A673 (cell line): ENCODE measurements at regions not wholly inside any gene's neighbourhood (a gene's known extent, or its start where the extent isn't known, plus 50 kb on each side); places are given as distances from the start of the nearest gene placed in this dataset.

ENCODE experiments used
- BruUV-seq: library from RNA; stranded (reverse); fragments of 400-500 nt; replicated peaks from 2 replicates; lab custom pipeline; 2021; lab: Mats Ljungman, UMichigan
- CTCF ChIA-PET: fragments of 300-600 bp; sonication (Branson Sonifier 250); formaldehyde crosslinking; loops from one replicate; lab custom pipeline; 2022; ENCODE audit warnings: antibody characterized with exemption; lab: Charles Lee
- POLR2A ChIA-PET: fragments of 300-600 bp; sonication (Branson Sonifier 250); formaldehyde crosslinking; loops from one replicate; lab custom pipeline; 2022; ENCODE audit warnings: antibody characterized with exemption; ENCODE audit not compliant: low non-redundant PET; lab: Charles Lee
- DNase-seq: peaks from one replicate; pipeline ENCODE4 v3.0.0-alpha.2; 2015; ENCODE audit warnings: low spot score
- H3K27ac ChIP-seq: fragments of 200-600 bp; sonication (generic); 2 replicates; pipeline ENCODE4 v1.5.1; 2016; ENCODE audit warnings: mixed run types, low read depth, mild to moderate bottlenecking, mixed read lengths, antibody characterized with exemption, low read length; ENCODE audit not compliant: poor library complexity, severe bottlenecking
- H3K27me3 ChIP-seq: fragments of 200-600 bp; sonication (generic); replicated peaks from 2 replicates; pipeline ENCODE4 v1.6.1; 2017; ENCODE audit warnings: mixed run types, low read depth, mild to moderate bottlenecking, mixed read lengths, antibody characterized with exemption, low read length; ENCODE audit not compliant: insufficient read depth, poor library complexity
- H3K36me3 ChIP-seq: fragments of 200-600 bp; sonication (generic); 2 replicates; pipeline ENCODE4 v1.6.1; 2016; ENCODE audit warnings: mixed run types, mild to moderate bottlenecking, mixed read lengths, antibody characterized with exemption, low read length; ENCODE audit not compliant: insufficient read depth, poor library complexity, severe bottlenecking
- H3K4me1 ChIP-seq: fragments of 200-600 bp; sonication (generic); 2 replicates; pipeline ENCODE4 v1.6.1; 2017; ENCODE audit warnings: mixed run types, mild to moderate bottlenecking, mixed read lengths, antibody characterized with exemption, low read length; ENCODE audit not compliant: insufficient read depth, poor library complexity, severe bottlenecking
- H3K4me3 ChIP-seq: fragments of 200-600 bp; sonication (generic); 2 replicates; pipeline ENCODE4 v1.5.1; 2016; ENCODE audit warnings: low read depth, mixed run types, mild to moderate bottlenecking, mixed read lengths, low read length; ENCODE audit not compliant: poor library complexity, severe bottlenecking
- H3K9me3 ChIP-seq: fragments of 200-600 bp; sonication (generic); 2 replicates; pipeline ENCODE4 v1.6.1; 2016; ENCODE audit warnings: mixed run types, low read depth, mild to moderate bottlenecking, mixed read lengths, antibody characterized with exemption, low read length; ENCODE audit not compliant: poor library complexity, severe bottlenecking
- EZH2 ChIP-seq: fragments of 200-600 bp; sonication (generic); IDR thresholded peaks from 2 replicates; pipeline ENCODE4 v1.6.1; 2017; ENCODE audit warnings: borderline replicate concordance, low read depth, mild to moderate bottlenecking, mixed read lengths, antibody characterized with exemption, low read length; ENCODE audit not compliant: poor library complexity, severe bottlenecking
- intact Hi-C: fragments of 100-400 bp; cut with micrococcal nuclease; formaldehyde crosslinking; loops from one replicate; pipeline ENCODE4 v1.10.0; 2022; ENCODE audit not compliant: unreplicated experiment
- TF ChIP-seq, protein P1 (sequence below): fragments of 300-800, 200-600 bp; sonication (generic); conservative IDR thresholded peaks from 2 replicates; pipeline ENCODE4 v1.5.1; 2017; ENCODE audit warnings: low read depth, mild to moderate bottlenecking, antibody characterized with exemption, low read length, moderate library complexity, mixed read lengths

DNA sequence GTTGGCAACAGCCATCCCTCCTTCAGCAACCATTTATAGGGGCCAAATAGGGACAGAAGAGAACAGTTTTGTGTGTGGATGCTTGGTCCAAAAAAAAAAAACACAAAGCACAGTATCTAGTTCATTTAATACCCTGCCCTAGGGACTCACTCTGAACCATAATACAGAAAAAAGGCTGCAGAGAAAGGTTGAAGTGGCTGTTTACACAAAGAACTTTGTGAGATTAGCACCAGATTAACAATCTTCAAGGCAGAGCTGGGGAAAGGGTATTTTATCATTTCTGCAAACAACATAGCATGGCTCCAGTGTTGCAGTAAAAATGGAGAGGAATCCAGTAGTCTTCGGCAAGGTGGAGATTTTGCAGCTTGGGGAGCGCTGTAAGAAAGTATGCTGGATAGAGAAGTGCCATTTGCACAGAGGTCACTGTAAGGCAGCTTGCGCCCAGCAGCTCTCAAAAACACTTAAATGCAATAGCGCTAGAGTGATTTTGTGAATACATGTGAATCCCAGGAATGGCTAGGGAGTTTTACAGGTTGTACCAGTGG is 124.2 kb upstream of the PLEKHA5 start:
- CTCF ChIA-PET = no interaction called here
- no TSS peak for BruUV-seq
- Histone ChIP-seq H3K4me3 (no peak overlapping the region), H3K27me3 (no peaks in the 10 kb centered on the region), H3K36me3 (no peaks in the 10 kb centered on the region), H3K4me1 (no peaks in the 10 kb centered on the region), H3K9me3 (no peaks in the 10 kb centered on the region), H3K27ac (no peak overlapping the region)
- TF ChIP-seq EZH2 = no peak
- TF ChIP-seq, protein P1, sequence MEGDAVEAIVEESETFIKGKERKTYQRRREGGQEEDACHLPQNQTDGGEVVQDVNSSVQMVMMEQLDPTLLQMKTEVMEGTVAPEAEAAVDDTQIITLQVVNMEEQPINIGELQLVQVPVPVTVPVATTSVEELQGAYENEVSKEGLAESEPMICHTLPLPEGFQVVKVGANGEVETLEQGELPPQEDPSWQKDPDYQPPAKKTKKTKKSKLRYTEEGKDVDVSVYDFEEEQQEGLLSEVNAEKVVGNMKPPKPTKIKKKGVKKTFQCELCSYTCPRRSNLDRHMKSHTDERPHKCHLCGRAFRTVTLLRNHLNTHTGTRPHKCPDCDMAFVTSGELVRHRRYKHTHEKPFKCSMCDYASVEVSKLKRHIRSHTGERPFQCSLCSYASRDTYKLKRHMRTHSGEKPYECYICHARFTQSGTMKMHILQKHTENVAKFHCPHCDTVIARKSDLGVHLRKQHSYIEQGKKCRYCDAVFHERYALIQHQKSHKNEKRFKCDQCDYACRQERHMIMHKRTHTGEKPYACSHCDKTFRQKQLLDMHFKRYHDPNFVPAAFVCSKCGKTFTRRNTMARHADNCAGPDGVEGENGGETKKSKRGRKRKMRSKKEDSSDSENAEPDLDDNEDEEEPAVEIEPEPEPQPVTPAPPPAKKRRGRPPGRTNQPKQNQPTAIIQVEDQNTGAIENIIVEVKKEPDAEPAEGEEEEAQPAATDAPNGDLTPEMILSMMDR = no peak
- POLR2A ChIA-PET = no interaction called here
- intact Hi-C loops = no loop called here
- DNase-seq = no peak

DNA sequence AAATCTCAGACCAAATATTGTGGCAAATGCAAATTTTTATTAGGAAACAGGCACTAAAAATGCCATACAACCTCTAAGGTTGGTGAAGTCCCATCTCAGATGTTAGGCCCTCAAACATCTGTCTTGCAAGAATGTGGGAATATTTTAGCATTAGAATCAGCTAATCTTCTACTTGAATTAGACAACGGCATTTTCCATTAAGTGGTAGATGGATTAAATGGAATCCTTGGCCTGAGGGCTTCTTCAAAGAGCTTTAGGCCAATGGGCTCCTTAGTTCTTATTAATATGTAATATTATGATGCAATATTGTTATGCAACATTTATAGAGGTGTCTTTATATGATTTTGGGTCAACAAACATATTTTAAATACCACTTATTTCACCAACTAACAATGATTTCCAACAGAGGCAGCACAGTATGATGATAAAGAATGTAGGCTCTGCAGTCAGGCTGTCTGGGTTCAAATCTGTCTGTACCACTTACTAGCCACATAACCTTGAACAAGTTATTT is 122.9 kb upstream of the PLEKHA5 start:
- intact Hi-C loops = no loop called here
- H3K4me3 ChIP-seq = no peak overlapping the region
- ChIA-PET POLR2A (no interaction called here), CTCF (no interaction called here)
- H3K36me3 ChIP-seq = no peaks in the 10 kb centered on the region
- BruUV-seq = no TSS peak
- DNase-seq = no peak
- TF ChIP-seq, protein P1 = no peak
- no peak for TF ChIP-seq EZH2
- H3K27me3 ChIP-seq = no peaks in the 10 kb centered on the region
- H3K27ac ChIP-seq = no peak overlapping the region
- no peaks in the 10 kb centered on the region for H3K4me1 ChIP-seq
- H3K9me3 ChIP-seq = no peaks in the 10 kb centered on the region

DNA sequence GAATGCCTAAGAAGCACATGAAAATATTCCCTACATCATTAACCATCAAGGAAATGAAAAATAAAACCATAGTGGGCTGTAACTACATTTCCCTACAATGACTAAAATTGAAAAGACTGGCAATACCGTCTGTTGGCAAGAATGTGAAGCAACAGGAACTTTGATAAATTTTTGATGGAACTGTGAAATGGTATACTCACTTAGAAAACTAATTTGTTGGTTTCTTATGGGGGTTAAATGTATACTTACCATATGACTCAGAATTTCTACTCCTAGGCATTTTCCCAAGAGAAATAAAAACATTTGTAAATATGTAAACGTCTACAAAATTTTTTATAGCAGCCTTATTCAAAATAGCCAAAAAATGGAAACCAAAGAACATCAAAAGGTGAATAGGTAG is 121.4 kb upstream of the PLEKHA5 start:
- TF ChIP-seq, protein P1 = no peak
- TF ChIP-seq EZH2 = no peak
- ChIA-PET POLR2A (no interaction called here), CTCF (no interaction called here)
- Histone ChIP-seq H3K36me3 (no peaks in the 10 kb centered on the region), H3K27ac (no peak overlapping the region), H3K27me3 (no peaks in the 10 kb centered on the region), H3K4me3 (no peak overlapping the region), H3K4me1 (no peaks in the 10 kb centered on the region), H3K9me3 (no peaks in the 10 kb centered on the region)
- DNase-seq = no peak
- no TSS peak for BruUV-seq
- intact Hi-C loops = no loop called here
